IMR-90 (cell line): ENCODE measurements at regions not wholly inside any gene's neighbourhood (a gene's known extent, or its start where the extent isn't known, plus 50 kb on each side); places are given as distances from the start of the nearest gene placed in this dataset.

ENCODE experiments used
- ATAC-seq: fragments of 200-7000 bp; cut with Tn5 transposase; 2 replicates; pipeline ENCODE4 v1.9.1; 2020; ENCODE audit warnings: low read depth, mild to moderate bottlenecking, moderate library complexity
- BruUV-seq: library from RNA; stranded (reverse); fragments of 400-500 nt; replicated peaks from 2 replicates; lab custom pipeline; 2021; lab: Mats Ljungman, UMichigan
- CTCF ChIA-PET: fragments of 300-600 bp; formaldehyde crosslinking; extraction: SDS; loops from one replicate; lab custom pipeline; 2021; ENCODE audit warnings: antibody characterized with exemption; lab: Yijun Ruan, JAX
- POLR2A ChIA-PET: fragments of 300-600 bp; sonication (Branson Sonifier 250); formaldehyde crosslinking; loops from one replicate; lab custom pipeline; 2022; ENCODE audit warnings: antibody characterized with exemption; ENCODE audit not compliant: unreplicated experiment; lab: Charles Lee
- DNase-seq: peaks from one replicate; pipeline ENCODE4 v3.0.0; 2013
- H2AFZ ChIP-seq: replicated peaks from 2 replicates; pipeline ENCODE3; 2013; ENCODE audit warnings: low read length, mild to moderate bottlenecking; ENCODE audit not compliant: poor library complexity
- H2AK5ac ChIP-seq: 2 replicates; pipeline ENCODE4 v1.6.1; 2013; ENCODE audit warnings: low read depth, low read length, inconsistent platforms
- H2AK9ac ChIP-seq: replicated peaks from 2 replicates; pipeline ENCODE3; 2013; ENCODE audit warnings: mild to moderate bottlenecking, low read depth, low read length, moderate library complexity; ENCODE audit not compliant: poor library complexity
- H2BK120ac ChIP-seq: 2 replicates; pipeline ENCODE4 v1.6.1; 2013; ENCODE audit warnings: low read depth, low read length, inconsistent platforms
- H2BK15ac ChIP-seq: 3 replicates; pipeline ENCODE4 v1.6.1; 2013; ENCODE audit warnings: low read depth, low read length, inconsistent platforms
- H2BK20ac ChIP-seq: 2 replicates; pipeline ENCODE4 v1.6.1; 2013; ENCODE audit warnings: low read depth, mild to moderate bottlenecking, inconsistent platforms, low read length, moderate library complexity
- H2BK5ac ChIP-seq: 2 replicates; pipeline ENCODE4 v1.6.1; 2013; ENCODE audit warnings: mild to moderate bottlenecking, low read depth, low read length, inconsistent platforms; ENCODE audit not compliant: poor library complexity, severe bottlenecking
- H3K14ac ChIP-seq: replicated peaks from 2 replicates; pipeline ENCODE4 v1.6.1; 2013; ENCODE audit warnings: low read depth, low read length, inconsistent platforms
- H3K18ac ChIP-seq: 2 replicates; pipeline ENCODE4 v1.6.1; 2013; ENCODE audit warnings: low read depth, low read length, control low read depth
- H3K23ac ChIP-seq: 2 replicates; pipeline ENCODE4 v1.6.1; 2013; ENCODE audit warnings: low read depth, low read length, inconsistent platforms
- H3K27ac ChIP-seq: 2 replicates; pipeline ENCODE4 v1.5.1; 2013; ENCODE audit warnings: mild to moderate bottlenecking, control low read depth, low read length; ENCODE audit not compliant: insufficient read depth
- H3K27me3 ChIP-seq: 2 replicates; pipeline ENCODE4 v1.6.1; 2013; ENCODE audit warnings: low read length; ENCODE audit not compliant: control insufficient read depth, insufficient read depth
- H3K36me3 ChIP-seq: 2 replicates; pipeline ENCODE4 v1.6.1; 2013; ENCODE audit warnings: low read length, mixed read lengths; ENCODE audit not compliant: control insufficient read depth, insufficient read depth
- H3K4ac ChIP-seq: 2 replicates; pipeline ENCODE4 v1.6.1; 2013; ENCODE audit warnings: low read depth, low read length, inconsistent platforms
- H3K4me1 ChIP-seq: 2 replicates; pipeline ENCODE4 v1.6.1; 2013; ENCODE audit warnings: low read length, mixed read lengths; ENCODE audit not compliant: control insufficient read depth, insufficient read depth
- H3K4me2 ChIP-seq: 2 replicates; pipeline ENCODE4 v1.6.1; 2013; ENCODE audit warnings: low read depth, mild to moderate bottlenecking, control low read depth, low read length, moderate library complexity
- H3K4me3 ChIP-seq: 2 replicates; pipeline ENCODE4 v1.5.1; 2013; ENCODE audit warnings: low read depth, mild to moderate bottlenecking, control low read depth, low read length, moderate library complexity; ENCODE audit not compliant: insufficient read depth
- H3K56ac ChIP-seq: 2 replicates; pipeline ENCODE4 v1.6.1; 2013; ENCODE audit warnings: low read length, inconsistent platforms; ENCODE audit not compliant: insufficient read depth; ENCODE audit errors: extremely low read depth
- H3K79me1 ChIP-seq, 2 experiments: 2 replicates each; pipeline ENCODE4 v1.6.1; 2013; ENCODE audit warnings: low read length in 2 of 2, inconsistent platforms in 1 of 2, low read depth in 1 of 2
- H3K9ac ChIP-seq: 2 replicates; pipeline ENCODE4 v1.6.1; 2013; ENCODE audit warnings: low read depth, low read length, control low read depth
- H3K9me1 ChIP-seq: 2 replicates; pipeline ENCODE4 v1.6.1; 2013; ENCODE audit warnings: low read length, inconsistent platforms; ENCODE audit not compliant: insufficient read depth
- H3K9me3 ChIP-seq: 2 replicates; pipeline ENCODE4 v1.6.1; 2013; ENCODE audit warnings: low read length; ENCODE audit not compliant: control insufficient read depth, insufficient read depth
- H4K20me1 ChIP-seq: 2 replicates; pipeline ENCODE4 v1.6.1; 2013; ENCODE audit warnings: low read length, inconsistent platforms; ENCODE audit not compliant: insufficient read depth
- H4K5ac ChIP-seq: 2 replicates; pipeline ENCODE4 v1.6.1; 2013; ENCODE audit warnings: mild to moderate bottlenecking, low read depth, low read length, control low read depth
- H4K8ac ChIP-seq, 2 experiments: 2 replicates each; pipeline ENCODE4 v1.6.1; 2013; ENCODE audit warnings: low read depth in 2 of 2, low read length in 2 of 2, control low read depth in 1 of 2, inconsistent platforms in 1 of 2
- H4K91ac ChIP-seq: 2 replicates; pipeline ENCODE4 v1.6.1; 2013; ENCODE audit warnings: low read depth, low read length, inconsistent platforms; ENCODE audit not compliant: insufficient read depth
- BHLHE40 ChIP-seq: fragments of 150-350 bp; IDR thresholded peaks from 2 replicates; pipeline ENCODE4 v1.6.1; 2016; ENCODE audit warnings: mild to moderate bottlenecking, low read depth, low read length
- CTCF ChIP-seq: conservative IDR thresholded peaks from 2 replicates; pipeline ENCODE4 v1.5.1; 2012; ENCODE audit warnings: mild to moderate bottlenecking, low read depth, low read length, improper control_type of control experiment
- FOS ChIP-seq: fragments of 150-350 bp; IDR thresholded peaks from 2 replicates; pipeline ENCODE4 v1.6.1; 2016; ENCODE audit warnings: low read depth, low read length
- POLR2A ChIP-seq: IDR thresholded peaks from 2 replicates; pipeline ENCODE4 v1.6.1; 2012; ENCODE audit warnings: mild to moderate bottlenecking, low read depth, low read length
- RCOR1 ChIP-seq: IDR thresholded peaks from 2 replicates; pipeline ENCODE4 v1.6.1; 2012; ENCODE audit warnings: mild to moderate bottlenecking, low read length, improper control_type of control experiment; ENCODE audit not compliant: insufficient replicate concordance
- RFX5 ChIP-seq: IDR thresholded peaks from 2 replicates; pipeline ENCODE4 v1.8.0; 2012; ENCODE audit warnings: low read depth, mild to moderate bottlenecking, low read length, moderate library complexity
- WGBS, 2 experiments: methylation state at CpG; one replicate each; pipeline versions ENCODE4 v1.1.5 to v1.1.7; 2013; ENCODE audit warnings: missing lambda C conversion rate in 2 of 2; ENCODE audit not compliant: insufficient read length in 1 of 2; ENCODE audit errors: extremely low coverage in 2 of 2; 5-methylcytosine and 5-hydroxymethylcytosine counted together
- dilution Hi-C: fragments of 300-500 bp; cut with HindIII; formaldehyde crosslinking; loops from one replicate; pipeline ENCODE4 v1.14.3; 2018; ENCODE audit warnings: low sequenced_read_pairs; ENCODE audit not compliant: unreplicated experiment
- in situ Hi-C: fragments of 300-500 bp; cut with MboI; formaldehyde crosslinking; loops from 3 replicates; pipeline ENCODE4 v1.14.3; 2019; ENCODE audit warnings: low sequenced_read_pairs, inconsistent platforms, mixed read lengths
- intact Hi-C: fragments of 100-400 bp; cut with micrococcal nuclease; formaldehyde crosslinking; loops from 2 replicates; pipeline ENCODE4 v1.10.0; 2022

DNA sequence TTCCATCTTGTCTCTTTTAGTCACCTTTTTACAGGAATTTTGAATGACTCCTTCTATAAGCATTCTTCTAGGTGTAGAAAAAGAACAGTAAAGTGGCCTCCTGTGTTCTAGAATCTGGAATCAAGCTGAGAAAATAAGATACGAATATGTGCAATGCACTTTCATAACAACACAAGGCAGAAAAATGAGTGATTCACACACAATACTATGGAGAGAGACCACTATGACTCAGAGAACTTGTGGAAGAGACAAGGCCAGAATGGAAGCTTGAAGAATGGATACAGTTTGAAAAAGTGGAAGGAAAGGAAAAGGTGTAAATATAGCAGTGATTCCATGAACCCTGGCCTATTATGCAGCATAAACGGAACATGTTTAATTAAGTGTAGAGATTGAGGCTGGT, 57.1 kb upstream of the SAMSN1 start:
- no peak overlapping the region for H3K23ac ChIP-seq
- no peaks in the 10 kb centered on the region for H4K20me1 ChIP-seq
- H3K9me3 ChIP-seq, result peaks cover under 1% of the 10 kb centered on the region; the same call in 1 of the 2 replicates
- POLR2A ChIA-PET, result no interaction called here
- intact Hi-C loops, result no loop called here
- H3K27ac ChIP-seq, result no peak overlapping the region
- no peak overlapping the region for H3K4ac ChIP-seq
- no peak overlapping the region for H2BK120ac ChIP-seq
- no peaks in the 10 kb centered on the region for H3K27me3 ChIP-seq
- no peak overlapping the region for H3K4me2 ChIP-seq
- in situ Hi-C loops, result no loop called here
- ATAC-seq (no peak), DNase-seq (peak; percentile 13)
- H2AK9ac ChIP-seq, result no peak overlapping the region
- no peaks in the 10 kb centered on the region for H3K9me1 ChIP-seq
- no peak overlapping the region for H3K14ac ChIP-seq
- H2BK5ac ChIP-seq, result no peak overlapping the region
- no peak for TF ChIP-seq POLR2A
- no peak for TF ChIP-seq CTCF
- 0 out of 2 replicates have a peak, but pooled peaks have one; percentile 12 for TF ChIP-seq FOS
- no peak for TF ChIP-seq BHLHE40
- no peak for TF ChIP-seq RFX5
- TF ChIP-seq RCOR1, result no peak
- H3K4me1 ChIP-seq, result no peaks in the 10 kb centered on the region
- no peak overlapping the region for H3K9ac ChIP-seq
- dilution Hi-C loops, result no loop called here
- no peak overlapping the region for H4K91ac ChIP-seq
- H3K36me3 ChIP-seq, result no peaks in the 10 kb centered on the region
- H2BK15ac ChIP-seq, result no peak overlapping the region
- H2AFZ ChIP-seq, result no peak overlapping the region
- no peak overlapping the region for H2AK5ac ChIP-seq
- no peak overlapping the region for H4K8ac ChIP-seq
- H3K56ac ChIP-seq, result no peak overlapping the region
- no CpG with 5 or more reads among the region's 2 CpGs for WGBS, 2 experiments
- no peak overlapping the region for H3K4me3 ChIP-seq
- H4K5ac ChIP-seq, result no peak overlapping the region
- no peak overlapping the region for H2BK20ac ChIP-seq
- BruUV-seq, result no TSS peak
- CTCF ChIA-PET, result no interaction called here
- H3K79me1 ChIP-seq, result no peaks in the 10 kb centered on the region
- no peak overlapping the region for H3K18ac ChIP-seq
